A549 (cell line): ENCODE measurements at regions not wholly inside any gene's neighbourhood (a gene's known extent, or its start where the extent isn't known, plus 50 kb on each side); places are given as distances from the start of the nearest gene placed in this dataset.

ENCODE experiments used
- ATAC-seq, 2 experiments: fragments of 200-7000 bp in 1 of 2; fragments of >200 bp in 1 of 2; cut with Nextera tagmentation in 1 of 2; cut with Tn5 transposase in 1 of 2; 3 replicates each; pipeline versions ENCODE4 v1.8.0 to v1.9.1; 2018 to 2020; ENCODE audit warnings: mild to moderate bottlenecking in 1 of 2, moderate library complexity in 1 of 2
- CTCF ChIA-PET: fragments of 300-600 bp; sonication (Branson Sonifier 250); formaldehyde crosslinking; extraction: SDS; loops from one replicate; lab custom pipeline; 2021; ENCODE audit warnings: antibody characterized with exemption, inconsistent platforms; lab: Yijun Ruan, JAX
- POLR2A ChIA-PET: fragments of 350-600 bp; formaldehyde crosslinking; extraction: SDS; loops from one replicate; lab custom pipeline; 2021; ENCODE audit warnings: antibody characterized with exemption, inconsistent platforms; lab: Yijun Ruan, JAX
- DNase-seq, 2 experiments: peaks; one replicate each; pipeline versions ENCODE4 v3.0.0 to v3.0.0-alpha.2; 2011 to 2016; ENCODE audit warnings: low read depth in 1 of 2, low spot score in 1 of 2
- FAIRE-seq: peaks from 2 replicates; lab custom pipeline; 2011; peaks lifted over from hg19 to GRCh38; lab: Jason Lieb, UNC
- H3K27ac ChIP-seq, 2 experiments: fragments of >200 bp; sonication (Bioruptor Twin); formaldehyde crosslinking; 3 replicates each; pipeline ENCODE4 v1.5.1; 2016 to 2017
- H3K4me1 ChIP-seq: fragments of >200 bp; sonication (Bioruptor Twin); formaldehyde crosslinking; 3 replicates; pipeline ENCODE4 v1.6.1; 2016
- H3K4me2 ChIP-seq: fragments of >200 bp; sonication (Bioruptor Twin); formaldehyde crosslinking; 3 replicates; pipeline ENCODE4 v1.6.1; 2016
- H3K4me3 ChIP-seq: fragments of >200 bp; sonication (Bioruptor Twin); formaldehyde crosslinking; 3 replicates; pipeline ENCODE4 v1.5.1; 2016
- H3K9me3 ChIP-seq: fragments of >200 bp; sonication (Bioruptor Twin); formaldehyde crosslinking; 3 replicates; pipeline ENCODE4 v1.6.1; 2016
- BHLHE40 ChIP-seq: IDR thresholded peaks from 2 replicates; pipeline ENCODE4 v1.6.1; 2012; ENCODE audit warnings: low read depth, low read length, inconsistent platforms
- CBX8 ChIP-seq: fragments of 200-600 bp; sonication (generic); IDR thresholded peaks from 2 replicates; pipeline ENCODE4 v1.6.1; 2016
- CHD2 ChIP-seq: fragments of 150-350 bp; IDR thresholded peaks from 2 replicates; pipeline ENCODE4 v1.6.1; 2014; ENCODE audit warnings: low read length; ENCODE audit not compliant: partially characterized antibody
- ESRRA ChIP-seq: fragments of 150-350 bp; IDR thresholded peaks from 2 replicates; pipeline ENCODE4 v1.6.1; 2014; ENCODE audit warnings: mild to moderate bottlenecking, low read length, borderline replicate concordance
- FOSB ChIP-seq: fragments of 250-450 bp; sonication (Bioruptor Pico); IDR thresholded peaks from 2 replicates; pipeline ENCODE4 v1.5.0; 2020; ENCODE audit warnings: mild to moderate bottlenecking, moderate library complexity
- FOXS1 ChIP-seq: fragments of 250-450 bp; sonication (Bioruptor Pico); IDR thresholded peaks from 2 replicates; pipeline ENCODE4 v1.5.0; 2020; ENCODE audit warnings: mild to moderate bottlenecking, moderate library complexity
- KDM5A ChIP-seq: fragments of 200-600 bp; sonication (generic); IDR thresholded peaks from 2 replicates; pipeline ENCODE4 v1.6.1; 2016; ENCODE audit warnings: antibody characterized with exemption, mild to moderate bottlenecking
- MYC ChIP-seq: IDR thresholded peaks from 2 replicates; pipeline ENCODE4 v1.6.1; 2012; ENCODE audit warnings: mild to moderate bottlenecking, inconsistent platforms, low read length, improper control_type of control experiment, borderline replicate concordance
- NPAS2 ChIP-seq: fragments of 250-450 bp; sonication (Bioruptor Pico); IDR thresholded peaks from 2 replicates; pipeline ENCODE4 v1.8.0; 2022; ENCODE audit warnings: mild to moderate bottlenecking, moderate library complexity, borderline replicate concordance
- POLR2A ChIP-seq: IDR thresholded peaks from 2 replicates; pipeline ENCODE4 v1.6.1; 2012; ENCODE audit warnings: mild to moderate bottlenecking, low read length
- SMC3 ChIP-seq: fragments of >200 bp; sonication (Bioruptor Twin); formaldehyde crosslinking; IDR thresholded peaks from 3 replicates; pipeline ENCODE4 v1.6.1; 2018; ENCODE audit warnings: inconsistent platforms
- TP53 ChIP-seq: fragments of 250-450 bp; sonication (Bioruptor Pico); IDR thresholded peaks from 2 replicates; pipeline ENCODE4 v1.5.0; 2021; ENCODE audit warnings: mild to moderate bottlenecking, moderate library complexity
- ZC3H11A ChIP-seq: fragments of 450-650 bp; IDR thresholded peaks from 2 replicates; pipeline ENCODE4 v1.6.1; 2014; ENCODE audit warnings: antibody characterized with exemption, mild to moderate bottlenecking
- ZNF302 ChIP-seq: fragments of 250-450 bp; sonication (Bioruptor Pico); IDR thresholded peaks from 2 replicates; pipeline ENCODE4 v1.9.0; 2021; ENCODE audit warnings: inconsistent platforms, mild to moderate bottlenecking, moderate library complexity
- WGBS: methylation state at CpG from one replicate; pipeline ENCODE4 v1.1.6; 2017; ENCODE audit errors: missing lambda C conversion rate; 5-methylcytosine and 5-hydroxymethylcytosine counted together
- TF ChIP-seq, protein P1 (sequence below): IDR thresholded peaks from 2 replicates; pipeline ENCODE4 v1.6.1; 2012
- TF ChIP-seq, protein P2 (sequence below): IDR thresholded peaks from 2 replicates; pipeline ENCODE4 v1.6.1; 2012
- TF ChIP-seq, protein P3 (sequence below): fragments of 250-450 bp; sonication (Bioruptor Pico); IDR thresholded peaks from 2 replicates; pipeline ENCODE4 v1.5.0; 2021; ENCODE audit warnings: mild to moderate bottlenecking, moderate library complexity, borderline replicate concordance
- TF ChIP-seq, protein P4 (sequence below): fragments of >200 bp; sonication (Bioruptor Twin); formaldehyde crosslinking; IDR thresholded peaks from 3 replicates; pipeline ENCODE4 v1.6.1; 2016
- TF ChIP-seq, protein P5 (sequence below): fragments of 250-450 bp; sonication (Bioruptor Pico); IDR thresholded peaks from 2 replicates; pipeline ENCODE4 v1.5.0; 2020; ENCODE audit warnings: low read depth, mild to moderate bottlenecking, moderate library complexity
- TF ChIP-seq, protein P6 (sequence below): IDR thresholded peaks from 2 replicates; pipeline ENCODE4 v1.6.1; 2012; ENCODE audit warnings: low read depth, borderline replicate concordance
- TF ChIP-seq, protein P7 (sequence below): fragments of 200-600 bp; sonication (generic); IDR thresholded peaks from 2 replicates; pipeline ENCODE4 v1.6.1; 2016; ENCODE audit warnings: antibody characterized with exemption, mild to moderate bottlenecking, moderate library complexity

DNA sequence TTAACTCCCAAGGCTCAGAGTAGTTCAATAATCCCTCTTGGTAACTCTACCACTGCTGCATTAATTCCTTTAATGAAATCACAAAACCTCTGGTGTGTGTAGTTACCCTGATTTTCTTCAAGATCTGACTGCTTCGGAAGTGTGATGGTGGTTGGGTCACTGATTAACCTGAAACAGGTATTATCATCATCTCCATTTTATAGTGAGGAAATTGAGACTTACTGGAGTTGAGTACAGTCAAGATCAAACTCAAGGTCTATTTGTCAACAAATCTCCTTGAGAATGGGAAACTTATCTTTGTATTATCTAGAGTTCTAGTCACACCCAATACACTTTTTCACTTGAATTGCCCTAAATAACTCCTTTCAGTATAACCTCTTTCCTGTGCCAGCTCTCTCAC lies 233.5 kb downstream of the BTG1 start:
- no peak for TF ChIP-seq KDM5A
- no peak for TF ChIP-seq POLR2A
- TF ChIP-seq TP53 (CRISPR knock-in tag) = no peak
- TF ChIP-seq, protein P1, sequence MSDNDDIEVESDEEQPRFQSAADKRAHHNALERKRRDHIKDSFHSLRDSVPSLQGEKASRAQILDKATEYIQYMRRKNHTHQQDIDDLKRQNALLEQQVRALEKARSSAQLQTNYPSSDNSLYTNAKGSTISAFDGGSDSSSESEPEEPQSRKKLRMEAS = no peak
- FAIRE-seq (peak; percentile 39), DNase-seq (no peak), ATAC-seq (no peak)
- Histone ChIP-seq H3K9me3 (no peaks in the 10 kb centered on the region), H3K27ac (no peak overlapping the region), H3K4me1 (no peaks in the 10 kb centered on the region), H3K4me3 (no peak overlapping the region), H3K4me2 (no peak overlapping the region)
- 60% methylated on average over 1 of the region's 1 CpG for WGBS
- ChIA-PET POLR2A (no interaction called here), CTCF (no interaction called here)

DNA sequence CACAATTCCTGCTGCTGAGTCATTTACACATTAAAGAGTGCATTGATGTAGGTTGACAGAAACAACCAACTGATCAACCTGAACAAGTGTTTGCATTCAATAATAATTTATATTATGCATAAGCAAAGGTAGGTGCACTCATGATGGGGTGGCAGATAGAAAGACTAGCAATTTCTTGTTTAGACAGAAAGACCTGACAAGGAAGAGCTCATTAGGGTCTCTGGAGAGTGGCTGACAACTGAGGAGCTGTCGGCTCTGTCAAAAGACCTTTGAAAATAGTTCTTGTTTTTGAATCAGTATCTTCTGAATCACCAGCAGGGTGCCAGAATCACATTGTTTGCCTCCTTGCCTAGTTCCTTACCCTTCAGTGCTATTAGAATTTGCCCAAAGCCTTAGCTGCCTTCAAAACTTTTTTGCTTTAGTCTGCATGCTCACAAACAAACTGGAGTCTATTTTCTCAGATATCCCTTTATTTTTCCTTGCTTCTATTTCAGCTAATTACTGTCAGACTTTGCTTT lies 234.7 kb downstream of the BTG1 start:
- no peak overlapping the region for H3K4me2 ChIP-seq
- no peaks in the 10 kb centered on the region for H3K9me3 ChIP-seq
- H3K27ac ChIP-seq = no peak overlapping the region
- TF ChIP-seq, protein P2, sequence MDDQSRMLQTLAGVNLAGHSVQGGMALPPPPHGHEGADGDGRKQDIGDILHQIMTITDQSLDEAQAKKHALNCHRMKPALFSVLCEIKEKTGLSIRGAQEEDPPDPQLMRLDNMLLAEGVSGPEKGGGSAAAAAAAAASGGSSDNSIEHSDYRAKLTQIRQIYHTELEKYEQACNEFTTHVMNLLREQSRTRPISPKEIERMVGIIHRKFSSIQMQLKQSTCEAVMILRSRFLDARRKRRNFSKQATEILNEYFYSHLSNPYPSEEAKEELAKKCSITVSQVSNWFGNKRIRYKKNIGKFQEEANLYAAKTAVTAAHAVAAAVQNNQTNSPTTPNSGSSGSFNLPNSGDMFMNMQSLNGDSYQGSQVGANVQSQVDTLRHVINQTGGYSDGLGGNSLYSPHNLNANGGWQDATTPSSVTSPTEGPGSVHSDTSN = no peak
- TF ChIP-seq ZNF302 = no peak
- ATAC-seq (no peak), FAIRE-seq (no peak), DNase-seq (no peak)
- 67% methylated on average over 1 of the region's 1 CpG for WGBS
- ChIA-PET CTCF (interaction anchor here (0.9 kb wide), 1 partner anchor 530 kb away, joined by 3 read pairs; no protein-coding TSS in a partner anchor), POLR2A (no interaction called here)
- H3K4me1 ChIP-seq = no peaks in the 10 kb centered on the region
- no peak overlapping the region for H3K4me3 ChIP-seq

DNA sequence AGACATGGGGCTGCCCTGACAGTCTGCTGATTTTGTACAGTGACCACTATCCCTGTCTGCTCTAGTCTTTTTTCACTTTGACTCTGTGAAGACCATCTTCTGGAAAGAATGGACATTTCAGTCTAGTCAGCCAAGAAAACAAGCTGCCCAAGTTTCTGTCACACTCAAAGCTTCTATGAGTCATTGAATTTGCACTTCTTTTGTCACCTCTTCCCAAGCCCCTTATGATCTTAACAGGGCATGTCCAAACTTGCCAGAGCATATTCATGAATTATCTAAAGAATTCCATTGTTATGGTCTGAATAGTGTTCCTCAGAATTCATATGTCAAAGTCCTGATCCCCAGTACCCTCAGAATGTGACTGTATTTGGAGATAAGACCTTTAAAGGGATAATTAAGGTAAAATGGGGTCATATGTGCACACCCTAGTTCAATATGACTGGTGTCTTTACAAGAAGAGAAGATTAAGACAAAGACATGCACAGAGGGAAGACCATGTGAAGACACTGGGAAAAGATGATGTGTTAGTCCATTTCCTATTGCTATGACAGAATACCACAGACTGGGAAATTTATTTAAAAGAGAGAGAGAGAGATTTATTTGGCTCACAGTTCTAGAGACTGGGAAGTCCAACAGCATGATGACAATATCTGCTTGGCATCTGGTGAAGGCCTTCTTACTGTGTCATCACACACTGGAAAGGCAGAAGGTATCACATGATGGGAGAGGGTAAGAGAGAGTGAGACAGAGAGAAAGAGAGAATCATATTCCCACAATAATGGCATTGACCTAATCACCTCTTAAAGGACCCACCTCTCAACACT lies 242.6 kb downstream of the BTG1 start:
- DNase-seq (peak in 1 of 2 experiments; percentile 15), FAIRE-seq (peak; percentile 7), ATAC-seq (no peak)
- Histone ChIP-seq H3K27ac (peak overlapping the region in 1 of 2 experiments; percentile 24; a peak in 1 of 6 replicates), H3K9me3 (no peaks in the 10 kb centered on the region; the same call in 2 of the 3 replicates), H3K4me2 (no peak overlapping the region), H3K4me3 (no peak overlapping the region), H3K4me1 (no peaks in the 10 kb centered on the region)
- POLR2A ChIA-PET = no interaction called here
- CTCF ChIA-PET = no interaction called here
- no peak for TF ChIP-seq ESRRA
- TF ChIP-seq FOXS1 (CRISPR knock-in tag) = no peak
- TF ChIP-seq BHLHE40 = no peak
- TF ChIP-seq MYC = no peak
- no peak for TF ChIP-seq TP53 (CRISPR knock-in tag)
- TF ChIP-seq NPAS2 (CRISPR knock-in tag) = no peak
- no peak for TF ChIP-seq ZC3H11A
- TF ChIP-seq, protein P3, sequence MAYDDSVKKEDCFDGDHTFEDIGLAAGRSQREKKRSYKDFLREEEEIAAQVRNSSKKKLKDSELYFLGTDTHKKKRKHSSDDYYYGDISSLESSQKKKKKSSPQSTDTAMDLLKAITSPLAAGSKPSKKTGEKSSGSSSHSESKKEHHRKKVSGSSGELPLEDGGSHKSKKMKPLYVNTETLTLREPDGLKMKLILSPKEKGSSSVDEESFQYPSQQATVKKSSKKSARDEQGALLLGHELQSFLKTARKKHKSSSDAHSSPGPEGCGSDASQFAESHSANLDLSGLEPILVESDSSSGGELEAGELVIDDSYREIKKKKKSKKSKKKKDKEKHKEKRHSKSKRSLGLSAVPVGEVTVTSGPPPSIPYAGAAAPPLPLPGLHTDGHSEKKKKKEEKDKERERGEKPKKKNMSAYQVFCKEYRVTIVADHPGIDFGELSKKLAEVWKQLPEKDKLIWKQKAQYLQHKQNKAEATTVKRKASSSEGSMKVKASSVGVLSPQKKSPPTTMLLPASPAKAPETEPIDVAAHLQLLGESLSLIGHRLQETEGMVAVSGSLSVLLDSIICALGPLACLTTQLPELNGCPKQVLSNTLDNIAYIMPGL = no peak
- TF ChIP-seq, protein P2 = no peak
- TF ChIP-seq CBX8 = no peak
- TF ChIP-seq, protein P4, sequence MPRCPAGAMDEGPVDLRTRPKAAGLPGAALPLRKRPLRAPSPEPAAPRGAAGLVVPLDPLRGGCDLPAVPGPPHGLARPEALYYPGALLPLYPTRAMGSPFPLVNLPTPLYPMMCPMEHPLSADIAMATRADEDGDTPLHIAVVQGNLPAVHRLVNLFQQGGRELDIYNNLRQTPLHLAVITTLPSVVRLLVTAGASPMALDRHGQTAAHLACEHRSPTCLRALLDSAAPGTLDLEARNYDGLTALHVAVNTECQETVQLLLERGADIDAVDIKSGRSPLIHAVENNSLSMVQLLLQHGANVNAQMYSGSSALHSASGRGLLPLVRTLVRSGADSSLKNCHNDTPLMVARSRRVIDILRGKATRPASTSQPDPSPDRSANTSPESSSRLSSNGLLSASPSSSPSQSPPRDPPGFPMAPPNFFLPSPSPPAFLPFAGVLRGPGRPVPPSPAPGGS = no peak
- no peak for TF ChIP-seq FOSB
- no peak for TF ChIP-seq SMC3
- TF ChIP-seq, protein P5, sequence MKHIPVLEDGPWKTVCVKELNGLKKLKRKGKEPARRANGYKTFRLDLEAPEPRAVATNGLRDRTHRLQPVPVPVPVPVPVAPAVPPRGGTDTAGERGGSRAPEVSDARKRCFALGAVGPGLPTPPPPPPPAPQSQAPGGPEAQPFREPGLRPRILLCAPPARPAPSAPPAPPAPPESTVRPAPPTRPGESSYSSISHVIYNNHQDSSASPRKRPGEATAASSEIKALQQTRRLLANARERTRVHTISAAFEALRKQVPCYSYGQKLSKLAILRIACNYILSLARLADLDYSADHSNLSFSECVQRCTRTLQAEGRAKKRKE = no peak
- TF ChIP-seq, protein P6, sequence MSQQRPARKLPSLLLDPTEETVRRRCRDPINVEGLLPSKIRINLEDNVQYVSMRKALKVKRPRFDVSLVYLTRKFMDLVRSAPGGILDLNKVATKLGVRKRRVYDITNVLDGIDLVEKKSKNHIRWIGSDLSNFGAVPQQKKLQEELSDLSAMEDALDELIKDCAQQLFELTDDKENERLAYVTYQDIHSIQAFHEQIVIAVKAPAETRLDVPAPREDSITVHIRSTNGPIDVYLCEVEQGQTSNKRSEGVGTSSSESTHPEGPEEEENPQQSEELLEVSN = no peak
- TF ChIP-seq, protein P7, sequence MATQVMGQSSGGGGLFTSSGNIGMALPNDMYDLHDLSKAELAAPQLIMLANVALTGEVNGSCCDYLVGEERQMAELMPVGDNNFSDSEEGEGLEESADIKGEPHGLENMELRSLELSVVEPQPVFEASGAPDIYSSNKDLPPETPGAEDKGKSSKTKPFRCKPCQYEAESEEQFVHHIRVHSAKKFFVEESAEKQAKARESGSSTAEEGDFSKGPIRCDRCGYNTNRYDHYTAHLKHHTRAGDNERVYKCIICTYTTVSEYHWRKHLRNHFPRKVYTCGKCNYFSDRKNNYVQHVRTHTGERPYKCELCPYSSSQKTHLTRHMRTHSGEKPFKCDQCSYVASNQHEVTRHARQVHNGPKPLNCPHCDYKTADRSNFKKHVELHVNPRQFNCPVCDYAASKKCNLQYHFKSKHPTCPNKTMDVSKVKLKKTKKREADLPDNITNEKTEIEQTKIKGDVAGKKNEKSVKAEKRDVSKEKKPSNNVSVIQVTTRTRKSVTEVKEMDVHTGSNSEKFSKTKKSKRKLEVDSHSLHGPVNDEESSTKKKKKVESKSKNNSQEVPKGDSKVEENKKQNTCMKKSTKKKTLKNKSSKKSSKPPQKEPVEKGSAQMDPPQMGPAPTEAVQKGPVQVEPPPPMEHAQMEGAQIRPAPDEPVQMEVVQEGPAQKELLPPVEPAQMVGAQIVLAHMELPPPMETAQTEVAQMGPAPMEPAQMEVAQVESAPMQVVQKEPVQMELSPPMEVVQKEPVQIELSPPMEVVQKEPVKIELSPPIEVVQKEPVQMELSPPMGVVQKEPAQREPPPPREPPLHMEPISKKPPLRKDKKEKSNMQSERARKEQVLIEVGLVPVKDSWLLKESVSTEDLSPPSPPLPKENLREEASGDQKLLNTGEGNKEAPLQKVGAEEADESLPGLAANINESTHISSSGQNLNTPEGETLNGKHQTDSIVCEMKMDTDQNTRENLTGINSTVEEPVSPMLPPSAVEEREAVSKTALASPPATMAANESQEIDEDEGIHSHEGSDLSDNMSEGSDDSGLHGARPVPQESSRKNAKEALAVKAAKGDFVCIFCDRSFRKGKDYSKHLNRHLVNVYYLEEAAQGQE = no peak
- no peak for TF ChIP-seq CHD2
